Endodermal cell (in vitro differentiated cells): ENCODE measurements at regions not wholly inside any gene's neighbourhood (a gene's known extent, or its start where the extent isn't known, plus 50 kb on each side); places are given as distances from the start of the nearest gene placed in this dataset.

Experiments
- DNase-seq: peaks from one replicate; pipeline ENCODE4 v3.0.0-alpha.2; 2017
- H3K27ac ChIP-seq: 2 replicates; pipeline ENCODE4 v1.5.1; 2013; ENCODE audit warnings: mild to moderate bottlenecking, low read depth, low read length, moderate library complexity
- H3K27me3 ChIP-seq: 2 replicates; pipeline ENCODE4 v1.6.1; 2013; ENCODE audit warnings: mild to moderate bottlenecking, low read length, moderate library complexity; ENCODE audit not compliant: insufficient read depth, control insufficient read depth, poor library complexity, severe bottlenecking
- H3K36me3 ChIP-seq: 2 replicates; pipeline ENCODE4 v1.7.0; 2013; ENCODE audit warnings: mild to moderate bottlenecking, low read length, moderate library complexity; ENCODE audit not compliant: control insufficient read depth, insufficient read depth
- H3K4me1 ChIP-seq: one replicate; pipeline ENCODE4 v1.7.0; 2013; ENCODE audit warnings: low read length; ENCODE audit not compliant: control insufficient read depth, insufficient read depth
- H3K4me3 ChIP-seq: 2 replicates; pipeline ENCODE4 v1.5.1; 2013; ENCODE audit warnings: mild to moderate bottlenecking, low read length, moderate library complexity
- H3K9ac ChIP-seq: 2 replicates; pipeline ENCODE4 v1.6.1; 2013; ENCODE audit warnings: mild to moderate bottlenecking, low read length, moderate library complexity; ENCODE audit not compliant: poor library complexity, severe bottlenecking; ENCODE audit errors: extremely low read depth
- H3K9me3 ChIP-seq: 2 replicates; pipeline ENCODE4 v1.6.1; 2013; ENCODE audit warnings: mild to moderate bottlenecking, low read length, moderate library complexity; ENCODE audit not compliant: control insufficient read depth
- H3K27ac Mint-ChIP-seq: 2 replicates; pipeline ENCODE4 v1.8.0; 2020; ENCODE audit warnings: mixed read lengths
- H3K27me3 Mint-ChIP-seq: 2 replicates; pipeline ENCODE4 v1.8.0; 2021; ENCODE audit warnings: mild to moderate bottlenecking, mixed read lengths; ENCODE audit not compliant: insufficient read depth
- H3K36me3 Mint-ChIP-seq: 2 replicates; pipeline ENCODE4 v1.8.0; 2020; ENCODE audit warnings: low read depth, mixed read lengths
- H3K4me1 Mint-ChIP-seq: 2 replicates; pipeline ENCODE4 v1.8.0; 2020; ENCODE audit warnings: mixed read lengths
- H3K4me3 Mint-ChIP-seq: 2 replicates; pipeline ENCODE4 v1.8.0; 2020; ENCODE audit warnings: mild to moderate bottlenecking, moderate library complexity, mixed read lengths
- H3K9me3 Mint-ChIP-seq: 2 replicates; pipeline ENCODE4 v1.8.0; 2020; ENCODE audit warnings: mild to moderate bottlenecking, mixed read lengths
- WGBS, 2 experiments: methylation state at CpG; one replicate each; pipeline versions ENCODE4 v1.1.5 to v1.1.7; 2013; ENCODE audit warnings: missing lambda C conversion rate in 2 of 2, mixed read lengths in 1 of 2; ENCODE audit not compliant: insufficient coverage in 1 of 2, insufficient read length in 1 of 2; 5-methylcytosine and 5-hydroxymethylcytosine counted together
- TF ChIP-seq, protein P1 (sequence below): fragments of 200-600 bp; sonication (generic); conservative IDR thresholded peaks from 2 replicates; pipeline ENCODE4 v1.5.0; 2021; ENCODE audit warnings: antibody characterized with exemption, mild to moderate bottlenecking

DNA sequence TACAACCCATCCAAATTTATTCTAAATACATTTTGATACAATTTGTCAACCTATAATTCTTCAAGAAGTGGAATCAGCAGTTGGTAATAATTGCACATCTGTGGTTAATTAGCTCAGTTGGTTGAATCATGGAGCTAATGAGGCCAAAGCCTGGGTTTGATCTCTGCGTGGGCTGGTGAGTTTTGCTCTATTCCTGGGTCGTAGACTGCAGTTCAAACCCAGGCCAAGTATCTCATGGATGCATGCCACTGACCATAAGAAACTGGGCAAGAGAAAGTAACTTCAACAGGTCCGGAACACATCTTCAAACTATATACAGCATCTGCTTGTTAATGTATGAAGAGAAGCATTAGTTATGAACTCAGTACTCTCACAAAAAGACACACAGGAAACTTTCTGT is 779.7 kb downstream of the USP25 start:
- no peak overlapping the region for H3K27ac ChIP-seq
- Mint-ChIP-seq H3K27me3 (no peaks in the 10 kb centered on the region), H3K36me3 (no peaks in the 10 kb centered on the region), H3K9me3 (peaks cover under 1% of the 10 kb centered on the region), H3K4me1 (no peaks in the 10 kb centered on the region), H3K4me3 (no peak overlapping the region), H3K27ac (no peak overlapping the region)
- H3K9ac ChIP-seq, result no peak overlapping the region
- no peaks in the 10 kb centered on the region for H3K36me3 ChIP-seq
- 96% methylated on average over 2 of the region's 3 CpGs; no CpG with 5 or more reads in 1 of the 2 experiments for WGBS, 2 experiments
- TF ChIP-seq, protein P1, sequence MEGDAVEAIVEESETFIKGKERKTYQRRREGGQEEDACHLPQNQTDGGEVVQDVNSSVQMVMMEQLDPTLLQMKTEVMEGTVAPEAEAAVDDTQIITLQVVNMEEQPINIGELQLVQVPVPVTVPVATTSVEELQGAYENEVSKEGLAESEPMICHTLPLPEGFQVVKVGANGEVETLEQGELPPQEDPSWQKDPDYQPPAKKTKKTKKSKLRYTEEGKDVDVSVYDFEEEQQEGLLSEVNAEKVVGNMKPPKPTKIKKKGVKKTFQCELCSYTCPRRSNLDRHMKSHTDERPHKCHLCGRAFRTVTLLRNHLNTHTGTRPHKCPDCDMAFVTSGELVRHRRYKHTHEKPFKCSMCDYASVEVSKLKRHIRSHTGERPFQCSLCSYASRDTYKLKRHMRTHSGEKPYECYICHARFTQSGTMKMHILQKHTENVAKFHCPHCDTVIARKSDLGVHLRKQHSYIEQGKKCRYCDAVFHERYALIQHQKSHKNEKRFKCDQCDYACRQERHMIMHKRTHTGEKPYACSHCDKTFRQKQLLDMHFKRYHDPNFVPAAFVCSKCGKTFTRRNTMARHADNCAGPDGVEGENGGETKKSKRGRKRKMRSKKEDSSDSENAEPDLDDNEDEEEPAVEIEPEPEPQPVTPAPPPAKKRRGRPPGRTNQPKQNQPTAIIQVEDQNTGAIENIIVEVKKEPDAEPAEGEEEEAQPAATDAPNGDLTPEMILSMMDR, result no peak
- no peaks in the 10 kb centered on the region for H3K4me1 ChIP-seq
- no peak for DNase-seq
- H3K27me3 ChIP-seq, result no peaks in the 10 kb centered on the region
- H3K4me3 ChIP-seq, result no peak overlapping the region
- no peaks in the 10 kb centered on the region for H3K9me3 ChIP-seq

DNA sequence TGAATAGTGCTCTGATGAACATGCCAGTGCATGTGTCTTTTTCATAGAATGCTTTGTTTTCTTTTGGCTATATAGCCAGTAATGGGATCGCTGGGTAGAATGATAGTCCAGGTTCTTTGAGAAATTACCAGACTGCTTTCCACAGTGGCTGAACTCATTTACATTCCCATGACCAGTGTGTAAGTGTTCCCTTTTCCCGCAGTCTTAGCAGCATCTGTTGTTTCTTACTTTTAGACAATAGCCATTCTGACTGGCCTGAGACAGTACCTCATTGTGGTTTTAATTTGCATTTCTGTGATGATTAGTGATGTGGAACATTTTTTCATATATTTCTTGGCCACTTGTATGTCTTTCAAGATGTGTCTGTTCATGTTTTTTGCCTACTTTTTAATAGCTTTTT is 784.5 kb downstream of the USP25 start:
- H3K27me3 Mint-ChIP-seq, result no peaks in the 10 kb centered on the region
- DNase-seq, result no peak

DNA sequence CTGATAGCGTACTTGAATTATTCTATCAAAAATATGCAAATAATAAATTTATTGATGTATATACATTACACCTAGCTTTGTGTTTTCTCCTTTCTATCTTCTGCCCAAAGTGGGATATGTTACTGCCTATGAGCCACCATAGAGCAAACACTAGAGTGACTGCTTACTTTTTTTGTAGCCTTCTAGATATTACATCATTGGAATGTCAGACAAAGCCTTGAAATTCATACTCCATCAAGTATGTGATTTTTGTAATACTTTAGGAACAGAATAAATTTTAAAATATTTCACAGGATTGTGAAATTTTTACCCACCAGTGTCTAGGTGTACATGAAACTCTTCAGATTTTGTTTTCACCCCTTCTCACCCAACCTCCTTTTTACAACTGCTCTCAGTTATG is 787.6 kb downstream of the USP25 start:
- WGBS, 2 experiments, result no CpG with 5 or more reads among the region's 1 CpG
- H3K9me3 Mint-ChIP-seq, result peaks cover 14% of the 10 kb centered on the region
- no peak overlapping the region for H3K27ac Mint-ChIP-seq

More for the DNA sequence above, 784.5 kb downstream of the USP25 start:
- TF ChIP-seq, protein P1, result no peak
- Histone ChIP-seq H3K27me3 (no peaks in the 10 kb centered on the region), H3K9ac (no peak overlapping the region), H3K4me3 (no peak overlapping the region), H3K4me1 (no peaks in the 10 kb centered on the region), H3K36me3 (no peaks in the 10 kb centered on the region), H3K27ac (no peak overlapping the region), H3K9me3 (peaks cover 19% of the 10 kb centered on the region)
- Mint-ChIP-seq H3K27ac (no peak overlapping the region), H3K36me3 (peaks cover 5% of the 10 kb centered on the region), H3K4me3 (no peak overlapping the region), H3K4me1 (no peaks in the 10 kb centered on the region), H3K9me3 (peaks cover 14% of the 10 kb centered on the region)
- 92 to 95% methylated on average over 2 of the region's 2 CpGs for WGBS, 2 experiments

More for the DNA sequence above, 787.6 kb downstream of the USP25 start:
- peaks cover 5% of the 10 kb centered on the region for H3K36me3 Mint-ChIP-seq
- no peaks in the 10 kb centered on the region for H3K27me3 Mint-ChIP-seq
- DNase-seq, result no peak
- no peaks in the 10 kb centered on the region for H3K4me1 Mint-ChIP-seq
- Histone ChIP-seq H3K9ac (no peak overlapping the region), H3K4me3 (no peak overlapping the region), H3K4me1 (no peaks in the 10 kb centered on the region), H3K36me3 (no peaks in the 10 kb centered on the region), H3K27ac (no peak overlapping the region), H3K27me3 (no peaks in the 10 kb centered on the region), H3K9me3 (peaks cover 19% of the 10 kb centered on the region)
- H3K4me3 Mint-ChIP-seq, result no peak overlapping the region
- TF ChIP-seq, protein P1, result no peak
